Aorta (tissue), 5 donors: ENCODE measurements at regions not wholly inside any gene's neighbourhood (a gene's known extent, or its start where the extent isn't known, plus 50 kb on each side); places are given as distances from the start of the nearest gene placed in this dataset.

Experiments used
- ATAC-seq: fragments of 200-7000 bp; cut with Tn5 transposase; one replicate; pipeline ENCODE4 v1.9.1; 2022; ENCODE audit warnings: moderate library complexity; ENCODE audit not compliant: low FRiP score
- DNase-seq, 2 donors: peaks; one replicate each; pipeline ENCODE4 v3.0.0-alpha.2; 2020
- H3K27ac ChIP-seq, 2 donors: one replicate each; pipeline ENCODE4 v1.5.1; 2013; ENCODE audit warnings: low read length in 2 of 2, mild to moderate bottlenecking in 2 of 2, moderate library complexity in 2 of 2, control low read depth in 1 of 2, inconsistent platforms in 1 of 2, low read depth in 1 of 2
- H3K27me3 ChIP-seq, 2 donors: one replicate each; pipeline ENCODE4 v1.6.1; 2013; ENCODE audit warnings: control low read depth in 1 of 2, low read length in 1 of 2, mild to moderate bottlenecking in 1 of 2, moderate library complexity in 1 of 2; ENCODE audit not compliant: insufficient read depth in 2 of 2, control insufficient read depth in 1 of 2
- H3K36me3 ChIP-seq, 2 donors: one replicate each; pipeline ENCODE4 v1.6.1; 2013; ENCODE audit warnings: control low read depth in 1 of 2, low read length in 1 of 2, mild to moderate bottlenecking in 1 of 2; ENCODE audit not compliant: insufficient read depth in 2 of 2, control insufficient read depth in 1 of 2
- H3K4me1 ChIP-seq, 2 donors: one replicate each; pipeline ENCODE4 v1.6.1; 2013; ENCODE audit warnings: low read length in 2 of 2, control low read depth in 1 of 2, mild to moderate bottlenecking in 1 of 2, moderate library complexity in 1 of 2; ENCODE audit not compliant: insufficient read depth in 2 of 2, control insufficient read depth in 1 of 2
- H3K4me3 ChIP-seq, 2 donors: one replicate each; pipeline ENCODE4 v1.5.1; 2013; ENCODE audit warnings: low read length in 2 of 2, control low read depth in 1 of 2, mild to moderate bottlenecking in 1 of 2
- H3K9me3 ChIP-seq: one replicate; pipeline ENCODE4 v1.6.1; 2013; ENCODE audit warnings: mild to moderate bottlenecking, low read length; ENCODE audit not compliant: control insufficient read depth
- WGBS, 2 donors: extraction: QIAGEN DNeasy Blood & Tissue Kit; methylation state at CpG; one replicate each; pipeline ENCODE4 v1.1.7; 2013; 5-methylcytosine and 5-hydroxymethylcytosine counted together
- intact Hi-C, 2 donors: fragments of 100-400 bp; cut with DNase I; formaldehyde crosslinking; loops; one replicate each; pipeline versions ENCODE4 v1.14.2 to v1.15.0; 2022
- donor health status: healthy with polysubstance abuse.
- donor health status: Bipolar disorder and iron deficiency.
- donor health status: DM: no; HTN: no; CAD: no.
- donor health status: DM: no; HTN: no; CAD: no.
- donor health status: DM: yes; HTN: yes; CAD: no.

- intact Hi-C loops: no loop called here
- H3K27me3 ChIP-seq: no peaks in the 10 kb centered on the region
- ATAC-seq: no peak
- H3K27ac ChIP-seq: no peak overlapping the region
- no peaks in the 10 kb centered on the region for H3K4me1 ChIP-seq
- WGBS, 2 donors: 46 to 50% methylated on average over 8 of the region's 8 CpGs
- no peaks in the 10 kb centered on the region for H3K36me3 ChIP-seq
- H3K4me3 ChIP-seq: no peak overlapping the region
- H3K9me3 ChIP-seq: peaks cover 4% of the 10 kb centered on the region
- DNase-seq: peak in 1 of 2 donors; percentile 55
These were observed 99.9 kb upstream of the TIAM1 start for GRCh38 chr21:31443736-31444521.

GRCh38 chr21:31442339-31442738 lies 98.3 kb upstream of the TIAM1 start:
- Histone ChIP-seq H3K27me3 (no peaks in the 10 kb centered on the region), H3K36me3 (no peaks in the 10 kb centered on the region), H3K4me3 (no peak overlapping the region), H3K27ac (no peak overlapping the region), H3K9me3 (peaks cover 4% of the 10 kb centered on the region), H3K4me1 (no peaks in the 10 kb centered on the region)
- WGBS, 2 donors: 76 to 77% methylated on average over 6 of the region's 6 CpGs
- ATAC-seq: no peak
- no peak for DNase-seq
- intact Hi-C loops: no loop called here

- Histone ChIP-seq H3K9me3 (no peaks in the 10 kb centered on the region), H3K4me3 (no peak overlapping the region), H3K27ac (no peak overlapping the region), H3K27me3 (no peaks in the 10 kb centered on the region), H3K4me1 (no peaks in the 10 kb centered on the region), H3K36me3 (no peaks in the 10 kb centered on the region)
- WGBS, 2 donors: 88 to 90% methylated on average over 9 of the region's 9 CpGs
- ATAC-seq: no peak
- intact Hi-C loops: no loop called here
- DNase-seq: no peak
These were observed 85.4 kb upstream of the TIAM1 start for GRCh38 chr21:31429506-31429905.

GRCh38 chr21:31426235-31426797 lies 82.3 kb upstream of the TIAM1 start:
- ATAC-seq (no peak), DNase-seq (no peak)
- H3K27ac ChIP-seq: no peak overlapping the region
- no peaks in the 10 kb centered on the region for H3K36me3 ChIP-seq
- H3K9me3 ChIP-seq: no peaks in the 10 kb centered on the region
- no peak overlapping the region for H3K4me3 ChIP-seq
- intact Hi-C loops: no loop called here
- H3K4me1 ChIP-seq: no peaks in the 10 kb centered on the region
- 54 to 64% methylated on average over 5 of the region's 5 CpGs for whole genome bisulfite sequencing, 2 donors
- no peaks in the 10 kb centered on the region for H3K27me3 ChIP-seq

- DNase-seq: no peak
- Histone ChIP-seq H3K9me3 (no peaks in the 10 kb centered on the region), H3K4me1 (no peaks in the 10 kb centered on the region), H3K4me3 (no peak overlapping the region), H3K27ac (no peak overlapping the region), H3K36me3 (no peaks in the 10 kb centered on the region), H3K27me3 (no peaks in the 10 kb centered on the region)
- 16 to 23% methylated on average over 5 of the region's 5 CpGs for WGBS, 2 donors
- no peak for ATAC-seq
- intact Hi-C loops: no loop called here
These were observed 81.1 kb upstream of the TIAM1 start for GRCh38 chr21:31425138-31425537.

GRCh38 chr21:31424058-31424457 lies 80.0 kb upstream of the TIAM1 start:
- DNase-seq: no peak

GRCh38 chr21:31420988-31421387 lies 76.9 kb upstream of the TIAM1 start:
- H3K4me1 ChIP-seq: no peaks in the 10 kb centered on the region
- H3K9me3 ChIP-seq: peaks cover 3% of the 10 kb centered on the region
- intact Hi-C loops: no loop called here
- ATAC-seq (no peak), DNase-seq (no peak)
- no peak overlapping the region for H3K27ac ChIP-seq
- H3K4me3 ChIP-seq: no peak overlapping the region
- 90 to 91% methylated on average over 8 of the region's 8 CpGs for WGBS, 2 donors
- H3K27me3 ChIP-seq: no peaks in the 10 kb centered on the region
- H3K36me3 ChIP-seq: no peaks in the 10 kb centered on the region

More at GRCh38 chr21:31424058-31424457, 80.0 kb upstream of the TIAM1 start:
- no peak for ATAC-seq
- Histone ChIP-seq H3K27me3 (no peaks in the 10 kb centered on the region), H3K4me1 (no peaks in the 10 kb centered on the region), H3K36me3 (no peaks in the 10 kb centered on the region), H3K27ac (no peak overlapping the region), H3K4me3 (no peak overlapping the region), H3K9me3 (no peaks in the 10 kb centered on the region)
- WGBS, 2 donors: 71 to 82% methylated on average over 6 of the region's 6 CpGs
- intact Hi-C loops: no loop called here

- ATAC-seq (no peak), DNase-seq (no peak)
- Histone ChIP-seq H3K4me3 (no peak overlapping the region), H3K27ac (no peak overlapping the region), H3K4me1 (no peaks in the 10 kb centered on the region), H3K36me3 (no peaks in the 10 kb centered on the region), H3K27me3 (no peaks in the 10 kb centered on the region), H3K9me3 (peaks cover 3% of the 10 kb centered on the region)
- 83 to 86% methylated on average over 1 of the region's 1 CpG for WGBS, 2 donors
- intact Hi-C loops: no loop called here
These were observed 76.3 kb upstream of the TIAM1 start for GRCh38 chr21:31420354-31420753.

GRCh38 chr21:31418377-31419001 lies 74.4 kb upstream of the TIAM1 start:
- 83 to 84% methylated on average over 9 of the region's 9 CpGs for WGBS, 2 donors
- H3K4me3 ChIP-seq: no peak overlapping the region
- H3K27ac ChIP-seq: no peak overlapping the region
- no peak for ATAC-seq
- H3K36me3 ChIP-seq: no peaks in the 10 kb centered on the region
- no peak for DNase-seq
- peaks cover 3% of the 10 kb centered on the region for H3K9me3 ChIP-seq
- intact Hi-C loops: no loop called here
- no peaks in the 10 kb centered on the region for H3K27me3 ChIP-seq
- no peaks in the 10 kb centered on the region for H3K4me1 ChIP-seq
